GM12892 (cell line): ENCODE measurements at regions not wholly inside any gene's neighbourhood (a gene's known extent, or its start where the extent isn't known, plus 50 kb on each side); places are given as distances from the start of the nearest gene placed in this dataset.

Experiments used
- POLR2A ChIP-seq: IDR thresholded peaks from 2 replicates; pipeline ENCODE4 v1.6.1; 2011; ENCODE audit warnings: low read depth, low read length, control low read depth
- POLR2AphosphoS5 ChIP-seq: IDR thresholded peaks from 2 replicates; pipeline ENCODE4 v1.6.1; 2011; ENCODE audit warnings: low read depth, low read length, control low read depth
- TAF1 ChIP-seq: IDR thresholded peaks from 2 replicates; pipeline ENCODE4 v1.6.1; 2011; ENCODE audit warnings: low read depth, mild to moderate bottlenecking, control low read depth, low read length, borderline replicate concordance

- TF ChIP-seq POLR2AphosphoS5 (no peak), POLR2A (no peak), TAF1 (no peak)
These were observed 100.4 kb downstream of the OTOR start for GRCh38 chr20:16848526-16848925.
